CD4-positive, alpha-beta T cell treated with Interleukin-12 subunit alpha and Interleukin-12 subunit beta, for 1 hour (primary cell): ENCODE measurements at regions not wholly inside any gene's neighbourhood (a gene's known extent, or its start where the extent isn't known, plus 50 kb on each side); places are given as distances from the start of the nearest gene placed in this dataset.
"Not testable (repeated sequence)": the region's sequence is repeated elsewhere in the genome, so short reads cannot be mapped to it uniquely, and the experiment has no call there.

Experiments
- DNase-seq: peaks from one replicate; pipeline ENCODE4 v3.0.0-alpha.2; 2020

DNA sequence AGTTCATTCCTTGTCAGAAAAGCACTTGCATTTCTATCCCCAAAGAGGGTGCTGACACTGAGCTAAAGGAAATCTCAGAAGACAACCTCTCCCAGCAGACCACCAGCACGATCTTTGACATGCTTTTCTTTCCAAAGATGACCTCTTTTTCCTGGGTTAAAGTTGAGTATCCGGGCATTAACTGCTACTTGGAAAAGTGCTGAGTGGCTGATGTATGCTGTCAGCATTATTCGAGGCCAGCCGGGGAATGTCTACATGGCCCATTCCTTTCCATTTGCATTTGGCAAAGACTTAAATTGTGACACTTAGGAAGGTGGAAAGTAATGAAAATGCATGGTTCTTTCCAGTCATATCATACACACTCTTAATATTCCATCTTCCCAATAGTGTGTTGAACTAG is 90.6 kb upstream of the SKAP2 start:
- DNase-seq: no peak

DNA sequence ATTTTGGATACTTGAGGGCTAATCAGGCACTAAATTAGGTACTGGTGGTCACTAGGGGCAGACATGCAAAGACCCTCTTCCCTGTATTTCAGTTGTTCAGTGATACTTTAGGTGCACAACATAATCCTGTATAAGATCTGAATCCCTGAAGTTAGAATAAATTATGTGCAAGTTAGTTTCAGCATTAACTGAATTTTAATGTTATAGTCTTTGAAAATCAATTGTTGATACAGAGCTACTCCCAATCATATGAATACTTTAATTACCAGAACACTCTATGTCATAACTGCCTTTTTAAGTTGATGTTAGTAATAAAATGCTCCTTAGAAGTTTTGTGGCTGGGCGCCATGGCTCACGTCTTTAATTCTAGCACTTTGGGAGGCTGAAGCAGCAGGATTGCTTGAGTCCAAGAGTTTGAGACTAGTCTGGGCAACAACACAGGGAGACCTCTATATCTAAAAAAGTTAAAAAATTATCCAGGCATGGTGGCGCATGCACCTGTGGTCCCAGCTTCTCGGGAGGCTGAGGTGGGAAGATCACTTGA is 87.1 kb upstream of the SKAP2 start:
- no peak for DNase-seq

DNA sequence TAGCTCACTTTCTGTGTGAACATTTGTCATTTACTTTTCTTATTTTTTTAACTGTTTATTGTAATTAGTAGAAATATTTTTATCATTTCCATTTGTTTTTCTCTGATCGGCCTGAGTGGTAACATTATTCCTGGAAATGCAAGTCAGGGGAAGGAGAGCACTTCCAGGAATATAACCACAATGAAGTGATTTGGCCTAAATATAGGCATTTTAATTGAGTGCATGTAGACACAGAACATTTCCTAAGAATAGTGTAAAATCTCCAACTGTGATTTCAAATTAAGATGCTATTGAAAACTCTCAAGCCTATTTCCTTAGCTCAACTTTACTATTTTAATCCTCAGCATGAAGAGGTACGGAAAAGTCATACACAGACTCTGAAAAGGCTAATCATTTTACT is 86.5 kb upstream of the SKAP2 start:
- DNase-seq: no peak

DNA sequence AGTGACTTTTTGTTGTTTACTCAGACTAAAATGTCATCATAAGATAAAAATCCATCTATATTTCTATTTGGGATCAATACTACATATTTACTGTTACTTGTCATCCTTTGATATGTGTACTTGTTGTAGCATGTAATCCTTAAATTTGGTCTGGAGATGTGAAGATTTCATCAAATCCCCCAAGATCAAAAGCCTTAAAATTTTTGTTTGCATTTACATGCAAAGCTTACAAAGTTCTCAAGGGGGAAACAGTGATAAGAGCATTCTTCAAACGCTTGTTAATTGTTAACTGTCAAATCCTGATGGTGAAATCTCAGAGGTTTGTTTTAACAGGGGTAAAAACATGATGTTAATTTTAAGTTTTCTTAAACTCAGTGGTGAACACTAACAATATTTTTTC is 84.9 kb upstream of the SKAP2 start:
- no peak for DNase-seq

DNA sequence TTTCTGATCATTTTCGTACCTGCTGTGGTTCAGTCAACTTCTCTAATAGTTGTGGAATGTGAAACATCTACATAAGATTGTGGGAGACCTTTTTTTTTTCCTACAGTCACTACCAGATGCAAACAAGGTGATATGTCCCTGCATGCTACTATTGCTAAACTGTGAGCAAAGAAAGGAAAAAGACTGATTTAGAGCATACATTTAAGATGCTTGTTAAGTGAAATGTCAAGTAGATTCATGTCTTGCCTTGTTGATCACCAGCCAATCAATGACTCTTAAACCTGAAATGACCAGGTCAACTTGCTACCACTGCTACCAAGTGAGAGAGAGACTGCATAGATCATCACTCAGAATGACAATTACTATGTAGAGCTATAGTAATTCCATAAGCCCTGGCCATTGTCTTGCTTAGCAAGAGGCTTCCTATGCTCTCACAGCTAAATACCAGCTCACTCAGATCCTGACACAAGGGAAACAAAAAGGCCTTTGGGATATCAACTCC is 84.3 kb upstream of the SKAP2 start:
- DNase-seq: no peak

DNA sequence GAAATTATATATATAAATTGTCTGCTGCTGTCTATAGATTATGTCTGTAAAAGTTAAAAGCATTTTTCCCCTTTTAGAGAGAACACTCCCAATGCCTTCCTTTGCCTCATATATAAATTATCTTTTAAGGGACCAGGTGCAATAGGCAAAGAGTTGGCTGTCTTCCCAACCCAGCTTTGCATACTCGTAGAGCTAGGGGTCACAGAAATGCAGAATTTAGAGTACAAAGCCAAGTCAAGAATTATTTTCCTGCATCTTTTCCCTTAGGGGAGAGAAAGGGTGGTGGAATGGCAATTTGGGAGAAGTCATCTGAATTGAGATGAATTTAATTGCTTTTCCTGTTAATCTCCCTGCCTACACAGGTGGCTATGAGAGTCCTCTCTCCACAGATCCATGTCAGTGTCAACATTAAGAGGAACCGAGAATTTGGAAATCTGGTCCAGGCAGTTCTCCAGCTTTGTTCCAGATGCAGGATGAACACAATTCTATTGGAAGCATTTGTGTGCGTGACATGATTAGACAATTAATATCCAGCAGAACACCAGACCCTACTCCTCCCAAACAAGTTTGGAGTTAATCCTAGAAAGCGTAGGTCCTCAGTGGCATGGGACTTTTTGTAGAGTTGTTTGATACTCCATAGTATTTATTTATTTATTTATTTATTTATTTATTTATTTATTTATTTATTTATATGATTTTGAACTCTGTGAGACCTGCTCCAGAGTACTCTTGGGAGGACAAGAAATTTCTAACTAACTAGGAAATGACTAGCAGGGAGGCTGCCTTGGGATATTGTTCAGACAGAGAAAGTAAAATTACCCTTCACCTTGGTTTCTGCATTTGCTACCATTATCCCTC is 80.3 kb upstream of the SKAP2 start:
- DNase-seq: no peak

- DNase-seq: no peak
Measured at GRCh38 chr7:26937939-26938623, 73.7 kb upstream of the SKAP2 start.

GRCh38 chr7:26937306-26937705 is 72.9 kb upstream of the SKAP2 start:
- DNase-seq: no peak

GRCh38 chr7:26932616-26933015 is 68.2 kb upstream of the SKAP2 start:
- not testable (repeated sequence) for DNase-seq

GRCh38 chr7:26930845-26931244 is 66.5 kb upstream of the SKAP2 start:
- DNase-seq: no peak

GRCh38 chr7:26930201-26930600 is 65.8 kb upstream of the SKAP2 start:
- no peak for DNase-seq

- no peak for DNase-seq
Measured at GRCh38 chr7:26928703-26929347, 64.4 kb upstream of the SKAP2 start.

DNA sequence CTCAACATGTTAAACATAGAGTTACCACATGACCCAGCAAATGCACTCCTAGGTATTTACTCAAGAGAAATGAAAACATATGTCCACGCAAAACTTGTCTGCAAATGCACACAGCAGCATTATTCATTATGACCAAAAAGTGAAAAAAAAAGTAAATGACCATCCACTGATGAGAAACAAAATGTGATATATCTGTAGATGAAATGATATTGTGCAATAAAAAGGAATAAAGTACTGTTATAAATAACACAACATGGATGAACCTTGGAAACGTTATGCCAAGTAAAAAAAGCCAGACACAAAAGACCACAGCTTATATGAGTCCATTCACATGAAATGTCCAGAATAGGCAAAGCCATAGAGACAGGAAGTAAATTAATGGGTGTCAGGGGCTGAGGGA is 61.4 kb upstream of the SKAP2 start:
- no peak for DNase-seq

DNA sequence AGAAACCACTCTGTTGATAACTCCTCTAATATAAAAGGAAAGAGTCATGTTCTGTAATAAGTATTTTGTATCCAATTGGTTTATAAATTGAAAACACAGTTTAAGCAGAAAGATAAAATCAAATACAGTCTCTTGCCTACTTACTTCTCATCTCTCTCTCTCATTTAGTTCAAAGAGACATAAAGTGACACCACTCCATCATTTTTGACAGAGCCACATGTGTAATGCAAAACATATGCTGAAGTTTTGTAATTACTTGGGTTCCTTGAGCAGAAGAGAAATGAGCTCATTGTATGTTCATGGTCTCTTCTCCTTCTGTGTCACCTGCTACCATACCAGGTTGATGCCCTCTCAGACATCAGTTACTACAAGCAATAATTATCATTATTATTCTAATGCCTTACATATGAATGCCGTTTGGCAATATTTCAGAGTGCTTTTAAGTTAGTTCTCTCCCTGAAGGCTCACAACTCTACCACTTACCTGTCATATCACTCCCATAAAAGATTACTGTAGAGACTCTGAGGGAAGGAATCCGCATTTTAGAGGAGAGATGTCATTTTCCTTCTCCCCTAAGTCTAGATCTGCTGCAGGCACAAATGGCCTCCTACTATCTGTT is 59.9 kb upstream of the SKAP2 start:
- no peak for DNase-seq

GRCh38 chr7:26919906-26920493 is 55.6 kb upstream of the SKAP2 start:
- DNase-seq: no peak

DNA sequence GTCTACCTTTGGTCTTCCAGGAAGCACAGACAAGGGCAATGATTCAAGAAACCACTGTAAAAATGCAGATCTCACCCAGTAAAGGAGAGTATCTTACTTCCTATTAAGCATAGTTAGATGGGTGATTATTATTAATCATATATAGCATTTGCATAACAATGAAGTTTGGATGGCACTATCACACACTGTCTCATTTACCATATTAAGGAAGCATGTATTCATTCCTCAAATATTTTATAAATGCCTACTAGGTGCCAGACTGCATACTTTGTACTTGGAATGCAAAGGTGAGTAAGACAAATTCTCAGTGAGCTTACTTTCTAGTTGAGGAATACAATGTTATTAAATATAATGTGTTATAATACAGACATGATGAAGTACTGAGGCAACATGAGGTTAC is 53.9 kb upstream of the SKAP2 start:
- no peak for DNase-seq

DNA sequence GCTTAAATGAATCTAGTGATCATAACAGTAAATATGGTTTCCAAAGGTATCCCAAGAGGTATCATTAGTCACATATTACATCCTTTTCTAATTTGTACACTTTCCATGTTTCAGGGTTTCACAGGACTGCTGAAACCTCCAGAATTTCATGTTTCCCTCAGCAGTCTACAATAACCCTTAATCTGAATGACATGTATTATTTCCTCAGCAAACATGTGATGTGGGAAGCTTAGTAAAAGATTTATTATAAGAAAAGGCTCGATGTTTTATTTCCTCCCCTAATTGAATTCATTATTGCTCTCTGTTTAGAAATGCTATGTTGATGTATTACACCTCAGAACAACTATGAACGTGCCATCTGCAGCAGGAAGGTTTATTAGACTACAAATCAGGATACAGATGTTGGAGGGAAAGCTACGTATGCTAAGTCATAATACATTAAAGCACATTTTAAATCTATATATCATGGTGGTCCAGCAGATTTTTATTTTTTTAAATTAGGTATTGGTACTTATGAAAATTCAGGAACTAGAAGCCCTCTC is 52.5 kb upstream of the SKAP2 start:
- no peak for DNase-seq

DNA sequence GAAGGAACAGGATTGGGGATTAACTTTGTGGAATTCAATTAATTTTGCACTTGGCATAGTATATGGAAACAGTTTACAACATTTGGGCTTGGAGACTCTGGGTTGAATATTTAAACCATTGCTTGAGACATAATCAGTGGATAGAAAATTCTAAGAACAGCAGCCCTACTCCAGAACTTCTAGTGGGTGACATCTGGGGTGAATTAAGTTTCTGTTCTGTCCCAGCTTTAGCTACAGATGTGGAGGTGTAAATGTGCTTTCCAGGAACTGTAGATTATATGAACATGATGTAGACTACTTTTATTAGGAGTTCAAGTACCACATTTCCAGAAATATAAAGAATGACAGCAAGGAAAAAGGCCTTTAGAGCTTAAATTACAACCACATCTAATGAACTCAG is 51.9 kb upstream of the SKAP2 start:
- DNase-seq: no peak
